ENCODE measurements at regions not wholly inside any gene's neighbourhood (a gene's known extent, or its start where the extent isn't known, plus 50 kb on each side); places are given as distances from the start of the nearest gene placed in this dataset.

- no peaks in the 10 kb centered on the region for H3K27me3 ChIP-seq
- no peak for TF ChIP-seq CTCF (IDR thresholded peaks at IDR 0.05; ENCODE audit: low read depth, low read length)
- DNase-seq = no peak
- H3K36me3 ChIP-seq = no peaks in the 10 kb centered on the region
- H3K4me3 ChIP-seq (ENCODE audit: low read depth, low read length) = no peak overlapping the region
- H3K4me1 ChIP-seq = no peaks in the 10 kb centered on the region
- no peaks in the 10 kb centered on the region for H3K9me3 ChIP-seq
These were observed 1332.0 kb upstream of the CRIM1 start for GRCh38 chr2:35023545-35023944.

- DNase-seq = no peak
- peaks cover 2% of the 10 kb centered on the region; the same call in 1 of the 2 replicates for H3K4me1 ChIP-seq
- H3K4me3 ChIP-seq (ENCODE audit: low read depth, low read length) = no peak overlapping the region
- H3K27me3 ChIP-seq = no peaks in the 10 kb centered on the region
- no peaks in the 10 kb centered on the region for H3K9me3 ChIP-seq
- H3K36me3 ChIP-seq = no peaks in the 10 kb centered on the region
- no peak for TF ChIP-seq CTCF (IDR thresholded peaks at IDR 0.05; ENCODE audit: low read depth, low read length)
These were observed 1355.1 kb upstream of the CRIM1 start for GRCh38 chr2:35000453-35000852.

GRCh38 chr2:34998741-34999140, 1356.8 kb upstream of the CRIM1 start:
- Histone ChIP-seq H3K9me3 (no peaks in the 10 kb centered on the region), H3K4me1 (peaks cover 3% of the 10 kb centered on the region), H3K27me3 (no peaks in the 10 kb centered on the region), H3K36me3 (no peaks in the 10 kb centered on the region), H3K4me3 (ENCODE audit: low read depth, low read length) (no peak overlapping the region)
- no peak for DNase-seq
- no peak for TF ChIP-seq CTCF (IDR thresholded peaks at IDR 0.05; ENCODE audit: low read depth, low read length)

GRCh38 chr2:34997779-34998178, 1357.8 kb upstream of the CRIM1 start:
- no peak for DNase-seq
- TF ChIP-seq CTCF (IDR thresholded peaks at IDR 0.05; ENCODE audit: low read depth, low read length) = no peak
- H3K4me1 ChIP-seq = peaks cover 3% of the 10 kb centered on the region

GRCh38 chr2:34995196-34995595, 1360.4 kb upstream of the CRIM1 start:
- no peaks in the 10 kb centered on the region for H3K9me3 ChIP-seq
- no peak for DNase-seq
- no peaks in the 10 kb centered on the region for H3K27me3 ChIP-seq
- no peak for TF ChIP-seq CTCF (IDR thresholded peaks at IDR 0.05; ENCODE audit: low read depth, low read length)
- no peak overlapping the region for H3K4me3 ChIP-seq (ENCODE audit: low read depth, low read length)
- peaks cover 3% of the 10 kb centered on the region for H3K4me1 ChIP-seq
- H3K36me3 ChIP-seq = no peaks in the 10 kb centered on the region

More at GRCh38 chr2:34997779-34998178, 1357.8 kb upstream of the CRIM1 start:
- H3K4me3 ChIP-seq (ENCODE audit: low read depth, low read length) = no peak overlapping the region
- H3K9me3 ChIP-seq = no peaks in the 10 kb centered on the region
- no peaks in the 10 kb centered on the region for H3K27me3 ChIP-seq
- H3K36me3 ChIP-seq = no peaks in the 10 kb centered on the region

GRCh38 chr2:34991508-34992274, 1363.9 kb upstream of the CRIM1 start:
- no peaks in the 10 kb centered on the region for H3K27me3 ChIP-seq

More at GRCh38 chr2:34991508-34992274, 1363.9 kb upstream of the CRIM1 start:
- no peak for DNase-seq
- Histone ChIP-seq H3K4me1 (peaks cover 25% of the 10 kb centered on the region), H3K4me3 (ENCODE audit: low read depth, low read length) (no peak overlapping the region), H3K9me3 (no peaks in the 10 kb centered on the region), H3K36me3 (no peaks in the 10 kb centered on the region)
- no peak for TF ChIP-seq CTCF (IDR thresholded peaks at IDR 0.05; ENCODE audit: low read depth, low read length)
